ENCODE measurements at regions not wholly inside any gene's neighbourhood (a gene's known extent, or its start where the extent isn't known, plus 50 kb on each side); places are given as distances from the start of the nearest gene placed in this dataset.
"Not testable (repeated sequence)": the region's sequence is repeated elsewhere in the genome, so short reads cannot be mapped to it uniquely, and the experiment has no call there.

- DNase-seq (ENCODE audit: low read depth in 2 of 2): no peak
Observed at GRCh38 chrX:750812-751211, 120.2 kb downstream of the SHOX start.

- no peak for DNase-seq (ENCODE audit: low read depth in 2 of 2)
Observed at GRCh38 chrX:750263-750662, 119.7 kb downstream of the SHOX start.

- no peak for DNase-seq (ENCODE audit: low read depth in 2 of 2)
Observed at GRCh38 chrX:747176-747575, 116.6 kb downstream of the SHOX start.

- DNase-seq (ENCODE audit: low read depth in 2 of 2): no peak
Observed at GRCh38 chrX:739611-740010, 109.0 kb downstream of the SHOX start.

GRCh38 chrX:737021-737420, 106.4 kb downstream of the SHOX start:
- not testable (repeated sequence) for DNase-seq (ENCODE audit: low read depth in 2 of 2)

- DNase-seq (ENCODE audit: low read depth in 2 of 2): no peak
Observed at GRCh38 chrX:734362-734761, 103.8 kb downstream of the SHOX start.

- DNase-seq (ENCODE audit: low read depth in 2 of 2): no peak
Observed at GRCh38 chrX:733961-734360, 103.4 kb downstream of the SHOX start.

GRCh38 chrX:729583-730409, 99.2 kb downstream of the SHOX start:
- no peak for DNase-seq (ENCODE audit: low read depth in 2 of 2)

GRCh38 chrX:729101-729500, 98.5 kb downstream of the SHOX start:
- not testable (repeated sequence) for DNase-seq (ENCODE audit: low read depth in 2 of 2)

GRCh38 chrX:728639-729038, 98.0 kb downstream of the SHOX start:
- not testable (repeated sequence) for DNase-seq (ENCODE audit: low read depth in 2 of 2)

- no peak for DNase-seq (ENCODE audit: low read depth in 2 of 2)
Observed at GRCh38 chrX:727738-728621, 97.4 kb downstream of the SHOX start.

GRCh38 chrX:725971-726370, 95.4 kb downstream of the SHOX start:
- no peak for DNase-seq (ENCODE audit: low read depth in 2 of 2)

- DNase-seq (ENCODE audit: low read depth in 2 of 2): no peak
Observed at GRCh38 chrX:724256-724655, 93.7 kb downstream of the SHOX start.

- DNase-seq (ENCODE audit: low read depth in 2 of 2): no peak
Observed at GRCh38 chrX:723781-724180, 93.2 kb downstream of the SHOX start.

- DNase-seq (ENCODE audit: low read depth in 2 of 2): no peak
Observed at GRCh38 chrX:721354-721753, 90.8 kb downstream of the SHOX start.

GRCh38 chrX:720825-721224, 90.2 kb downstream of the SHOX start:
- DNase-seq (ENCODE audit: low read depth in 2 of 2): no peak

GRCh38 chrX:720250-720649, 89.7 kb downstream of the SHOX start:
- no peak for DNase-seq (ENCODE audit: low read depth in 2 of 2)

GRCh38 chrX:716136-716535, 85.5 kb downstream of the SHOX start:
- no peak for DNase-seq (ENCODE audit: low read depth in 2 of 2)

- DNase-seq (ENCODE audit: low read depth in 2 of 2): no peak
Observed at GRCh38 chrX:714131-714530, 83.5 kb downstream of the SHOX start.

Data from lung microvascular endothelial cell (primary cell).